ENCODE measurements at regions not wholly inside any gene's neighbourhood (a gene's known extent, or its start where the extent isn't known, plus 50 kb on each side); places are given as distances from the start of the nearest gene placed in this dataset.

DNA sequence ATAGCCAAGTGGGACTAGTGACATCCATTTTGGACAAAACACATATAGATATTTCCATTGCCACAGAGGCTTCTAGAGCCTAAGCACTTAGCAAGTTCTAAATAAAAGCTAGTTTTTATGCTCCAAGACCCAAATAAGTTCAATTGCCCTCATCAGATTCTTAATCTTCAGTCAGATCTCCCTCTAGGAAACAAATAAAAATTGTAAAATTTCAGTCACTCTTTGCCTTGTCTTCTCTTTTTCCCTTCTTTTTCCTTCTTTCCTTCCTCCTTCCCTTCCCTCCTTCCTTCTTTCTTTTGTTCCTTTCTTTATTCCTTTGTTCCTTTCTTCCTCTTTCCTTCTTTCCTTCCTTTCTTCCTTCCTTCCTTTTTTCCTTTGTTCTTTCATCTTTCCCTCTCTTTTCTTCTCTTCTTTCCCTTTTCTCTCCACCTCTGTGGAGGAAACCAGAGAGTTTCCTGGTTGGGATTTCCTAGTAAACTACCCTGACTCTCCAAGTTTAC is 68.8 kb upstream of the GADL1 start:
- TF ChIP-seq, protein P1, sequence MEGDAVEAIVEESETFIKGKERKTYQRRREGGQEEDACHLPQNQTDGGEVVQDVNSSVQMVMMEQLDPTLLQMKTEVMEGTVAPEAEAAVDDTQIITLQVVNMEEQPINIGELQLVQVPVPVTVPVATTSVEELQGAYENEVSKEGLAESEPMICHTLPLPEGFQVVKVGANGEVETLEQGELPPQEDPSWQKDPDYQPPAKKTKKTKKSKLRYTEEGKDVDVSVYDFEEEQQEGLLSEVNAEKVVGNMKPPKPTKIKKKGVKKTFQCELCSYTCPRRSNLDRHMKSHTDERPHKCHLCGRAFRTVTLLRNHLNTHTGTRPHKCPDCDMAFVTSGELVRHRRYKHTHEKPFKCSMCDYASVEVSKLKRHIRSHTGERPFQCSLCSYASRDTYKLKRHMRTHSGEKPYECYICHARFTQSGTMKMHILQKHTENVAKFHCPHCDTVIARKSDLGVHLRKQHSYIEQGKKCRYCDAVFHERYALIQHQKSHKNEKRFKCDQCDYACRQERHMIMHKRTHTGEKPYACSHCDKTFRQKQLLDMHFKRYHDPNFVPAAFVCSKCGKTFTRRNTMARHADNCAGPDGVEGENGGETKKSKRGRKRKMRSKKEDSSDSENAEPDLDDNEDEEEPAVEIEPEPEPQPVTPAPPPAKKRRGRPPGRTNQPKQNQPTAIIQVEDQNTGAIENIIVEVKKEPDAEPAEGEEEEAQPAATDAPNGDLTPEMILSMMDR (IDR thresholded peaks at IDR 0.05; ENCODE audit: low read depth, low read length), result no peak
- H3K4me3 ChIP-seq (ENCODE audit: low read depth, low read length), result no peak overlapping the region

DNA sequence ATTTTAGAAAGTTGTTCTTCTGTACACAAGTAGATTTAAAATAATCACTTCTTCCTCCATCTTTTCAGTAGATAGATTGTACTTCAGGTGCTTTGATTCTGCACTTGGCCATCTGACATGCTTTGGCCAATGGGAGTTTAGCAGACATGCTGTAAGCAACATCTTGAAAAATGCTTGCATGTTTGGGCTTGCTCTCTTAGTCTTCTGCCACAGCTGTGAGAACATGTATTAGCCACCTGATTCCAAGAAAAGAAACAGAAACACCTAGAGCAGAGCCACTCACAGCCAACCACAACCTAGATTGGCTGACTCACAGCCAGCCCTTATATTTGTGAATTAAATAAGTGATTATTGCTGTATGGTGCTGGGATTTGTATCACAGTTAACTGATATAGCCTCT is 70.2 kb upstream of the GADL1 start:
- TF ChIP-seq, protein P1 (IDR thresholded peaks at IDR 0.05; ENCODE audit: low read depth, low read length), result no peak
- no peak overlapping the region for H3K4me3 ChIP-seq (ENCODE audit: low read depth, low read length)

DNA sequence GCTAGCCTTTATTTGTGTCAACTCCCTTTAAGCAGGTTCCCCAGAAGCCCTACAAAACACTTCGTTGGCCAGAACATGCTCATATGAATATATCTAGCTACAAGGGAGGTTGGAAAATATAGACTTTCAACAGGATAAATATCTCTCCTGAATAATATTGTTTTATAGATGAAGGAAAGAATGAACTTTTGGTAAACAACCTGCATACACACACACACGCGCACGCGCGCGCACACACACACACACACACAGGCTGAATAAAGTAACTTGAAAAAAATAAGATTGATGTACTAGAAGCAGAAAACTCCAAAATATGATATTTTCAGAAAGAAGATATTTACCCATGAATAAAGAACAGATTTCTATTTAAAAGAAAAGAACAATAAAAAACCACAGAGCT is 72.4 kb upstream of the GADL1 start:
- H3K4me3 ChIP-seq (ENCODE audit: low read depth, low read length), result no peak overlapping the region
- TF ChIP-seq, protein P1 (IDR thresholded peaks at IDR 0.05; ENCODE audit: low read depth, low read length), result no peak

DNA sequence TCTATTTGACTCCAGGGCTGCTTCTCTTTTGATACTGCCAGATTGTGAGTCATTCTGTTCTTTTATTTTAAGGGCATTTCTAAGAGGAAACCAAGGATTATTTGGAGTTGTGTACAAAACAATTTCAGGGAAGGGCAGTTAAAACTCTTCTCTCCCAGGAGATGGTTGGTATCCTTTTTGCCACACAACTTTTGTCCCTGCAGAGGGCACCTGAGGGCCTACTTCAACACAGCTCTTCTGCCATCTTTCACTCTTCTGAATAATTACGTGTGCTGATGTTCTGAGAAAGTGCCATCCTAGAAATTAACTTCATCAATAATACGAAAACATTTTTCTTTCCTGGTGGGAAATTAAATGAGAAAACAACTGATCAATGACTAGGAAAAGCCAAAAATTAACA is 75.7 kb upstream of the GADL1 start:
- TF ChIP-seq, protein P1 (IDR thresholded peaks at IDR 0.05; ENCODE audit: low read depth, low read length), result no peak

DNA sequence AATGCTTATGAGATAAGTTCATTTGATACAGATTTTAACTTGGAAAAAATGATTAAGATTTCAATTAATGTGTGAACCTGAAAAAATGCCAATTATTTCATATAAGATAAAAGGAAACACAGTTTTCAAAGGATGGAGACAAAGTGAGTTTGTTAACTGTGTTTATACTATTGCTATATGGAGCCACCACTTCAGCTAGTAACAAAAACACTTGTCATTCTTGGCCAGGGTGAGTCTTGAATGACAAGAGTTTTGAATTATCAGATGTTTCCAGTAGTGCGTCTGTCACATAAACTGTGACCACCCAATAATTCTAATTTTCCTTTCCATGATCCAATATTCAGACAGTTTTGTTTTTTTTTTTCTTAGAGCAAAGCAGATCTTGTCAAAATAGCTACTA is 78.0 kb upstream of the GADL1 start:
- H3K4me3 ChIP-seq (ENCODE audit: low read depth, low read length), result no peak overlapping the region
- TF ChIP-seq, protein P1 (IDR thresholded peaks at IDR 0.05; ENCODE audit: low read depth, low read length), result no peak

More for the DNA sequence above, 75.7 kb upstream of the GADL1 start:
- no peak overlapping the region for H3K4me3 ChIP-seq (ENCODE audit: low read depth, low read length)

DNA sequence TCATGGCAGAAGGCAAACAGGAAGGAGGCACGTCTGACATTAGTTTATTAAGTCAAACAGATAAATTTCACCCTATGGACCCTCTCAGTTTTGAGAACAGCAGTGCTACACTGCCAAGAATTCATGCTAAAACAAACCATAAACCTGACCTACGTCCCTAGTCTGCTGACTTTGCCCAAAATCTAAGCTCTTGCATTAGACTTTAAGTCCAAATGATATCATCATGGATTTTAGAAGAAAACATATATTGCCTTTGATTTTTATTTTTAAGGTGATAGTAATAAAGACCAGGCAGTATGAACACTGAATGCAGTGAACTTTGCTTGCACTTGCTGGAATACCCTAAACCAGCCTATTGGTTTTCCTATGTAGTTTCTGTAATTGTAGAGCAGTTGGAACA is 79.6 kb upstream of the GADL1 start:
- TF ChIP-seq, protein P1 (IDR thresholded peaks at IDR 0.05; ENCODE audit: low read depth, low read length), result no peak
- no peak overlapping the region for H3K4me3 ChIP-seq (ENCODE audit: low read depth, low read length)

DNA sequence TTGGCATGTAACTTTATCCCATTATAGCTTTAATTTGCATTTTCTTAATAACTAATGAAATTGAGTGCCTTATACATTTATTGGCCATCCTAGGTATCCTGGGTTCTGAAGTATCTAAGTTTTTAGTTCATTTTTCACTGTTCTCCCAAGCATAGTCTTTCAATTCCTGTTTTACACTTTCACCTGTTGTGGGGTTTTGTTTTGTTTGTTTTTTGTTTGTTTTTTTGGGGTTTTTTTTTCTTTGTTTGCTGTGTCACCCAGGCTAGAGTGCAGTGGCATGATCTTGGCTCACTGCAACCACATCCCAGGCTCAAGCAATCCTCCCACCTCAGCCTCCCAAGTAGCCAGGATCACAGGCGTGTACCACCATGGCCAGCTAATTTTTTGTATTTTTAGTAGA is 83.1 kb upstream of the GADL1 start:
- TF ChIP-seq, protein P1 (IDR thresholded peaks at IDR 0.05; ENCODE audit: low read depth, low read length), result no peak
- H3K4me3 ChIP-seq (ENCODE audit: low read depth, low read length), result no peak overlapping the region

Measured in WI38 (cell line).